ENCODE measurements at regions not wholly inside any gene's neighbourhood (a gene's known extent, or its start where the extent isn't known, plus 50 kb on each side); places are given as distances from the start of the nearest gene placed in this dataset.

DNA sequence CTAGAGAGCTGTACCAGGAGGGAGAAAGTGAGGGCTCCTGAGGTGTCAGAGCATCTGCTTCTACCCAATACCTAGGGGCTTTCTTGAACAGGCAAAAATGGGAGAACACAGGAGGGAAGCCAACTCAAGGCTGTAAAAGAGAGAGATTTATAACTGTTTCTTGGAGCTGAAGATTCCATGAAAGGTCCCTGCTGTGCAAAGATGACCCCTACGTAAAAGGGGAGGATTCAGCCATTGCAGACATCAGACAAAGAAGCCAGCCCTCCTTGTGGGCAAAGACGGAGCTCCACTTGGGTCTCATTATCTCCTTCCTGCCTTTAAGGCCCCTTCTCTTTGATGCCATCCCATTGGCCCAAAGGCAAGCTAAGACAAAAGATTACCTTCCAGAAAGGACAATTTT, 524.1 kb upstream of the CAMK1G start:
- TF ChIP-seq TCF12 (IDR thresholded peaks at IDR 0.05; ENCODE audit: low read depth) (no peak), CEBPB (IDR thresholded peaks at IDR 0.05) (no peak), FOXM1 (IDR thresholded peaks at IDR 0.05; ENCODE audit: borderline replicate concordance, low read depth) (no peak), TEAD4 (IDR thresholded peaks at IDR 0.05) (no peak), TAF1 (IDR thresholded peaks at IDR 0.05; ENCODE audit: low read depth) (no peak), ZBTB7A (IDR thresholded peaks at IDR 0.05; ENCODE audit: low read depth) (no peak), CREB1 (IDR thresholded peaks at IDR 0.05; ENCODE audit: low read depth) (no peak), YY1 (IDR thresholded peaks at IDR 0.05; ENCODE audit: low read depth) (no peak), NFIC (IDR thresholded peaks at IDR 0.05) (no peak), EGR1 (IDR thresholded peaks at IDR 0.05) (no peak), EP300 (IDR thresholded peaks at IDR 0.05; ENCODE audit: borderline replicate concordance) (no peak), RAD21 (IDR thresholded peaks at IDR 0.05; ENCODE audit: low read depth) (no peak)
- TF ChIP-seq, protein P1, sequence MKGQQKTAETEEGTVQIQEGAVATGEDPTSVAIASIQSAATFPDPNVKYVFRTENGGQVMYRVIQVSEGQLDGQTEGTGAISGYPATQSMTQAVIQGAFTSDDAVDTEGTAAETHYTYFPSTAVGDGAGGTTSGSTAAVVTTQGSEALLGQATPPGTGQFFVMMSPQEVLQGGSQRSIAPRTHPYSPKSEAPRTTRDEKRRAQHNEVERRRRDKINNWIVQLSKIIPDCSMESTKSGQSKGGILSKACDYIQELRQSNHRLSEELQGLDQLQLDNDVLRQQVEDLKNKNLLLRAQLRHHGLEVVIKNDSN (IDR thresholded peaks at IDR 0.05): no peak
- TF ChIP-seq, protein P2, sequence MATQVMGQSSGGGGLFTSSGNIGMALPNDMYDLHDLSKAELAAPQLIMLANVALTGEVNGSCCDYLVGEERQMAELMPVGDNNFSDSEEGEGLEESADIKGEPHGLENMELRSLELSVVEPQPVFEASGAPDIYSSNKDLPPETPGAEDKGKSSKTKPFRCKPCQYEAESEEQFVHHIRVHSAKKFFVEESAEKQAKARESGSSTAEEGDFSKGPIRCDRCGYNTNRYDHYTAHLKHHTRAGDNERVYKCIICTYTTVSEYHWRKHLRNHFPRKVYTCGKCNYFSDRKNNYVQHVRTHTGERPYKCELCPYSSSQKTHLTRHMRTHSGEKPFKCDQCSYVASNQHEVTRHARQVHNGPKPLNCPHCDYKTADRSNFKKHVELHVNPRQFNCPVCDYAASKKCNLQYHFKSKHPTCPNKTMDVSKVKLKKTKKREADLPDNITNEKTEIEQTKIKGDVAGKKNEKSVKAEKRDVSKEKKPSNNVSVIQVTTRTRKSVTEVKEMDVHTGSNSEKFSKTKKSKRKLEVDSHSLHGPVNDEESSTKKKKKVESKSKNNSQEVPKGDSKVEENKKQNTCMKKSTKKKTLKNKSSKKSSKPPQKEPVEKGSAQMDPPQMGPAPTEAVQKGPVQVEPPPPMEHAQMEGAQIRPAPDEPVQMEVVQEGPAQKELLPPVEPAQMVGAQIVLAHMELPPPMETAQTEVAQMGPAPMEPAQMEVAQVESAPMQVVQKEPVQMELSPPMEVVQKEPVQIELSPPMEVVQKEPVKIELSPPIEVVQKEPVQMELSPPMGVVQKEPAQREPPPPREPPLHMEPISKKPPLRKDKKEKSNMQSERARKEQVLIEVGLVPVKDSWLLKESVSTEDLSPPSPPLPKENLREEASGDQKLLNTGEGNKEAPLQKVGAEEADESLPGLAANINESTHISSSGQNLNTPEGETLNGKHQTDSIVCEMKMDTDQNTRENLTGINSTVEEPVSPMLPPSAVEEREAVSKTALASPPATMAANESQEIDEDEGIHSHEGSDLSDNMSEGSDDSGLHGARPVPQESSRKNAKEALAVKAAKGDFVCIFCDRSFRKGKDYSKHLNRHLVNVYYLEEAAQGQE (IDR thresholded peaks at IDR 0.05; ENCODE audit: low read depth): no peak
- TF ChIP-seq, protein P3, sequence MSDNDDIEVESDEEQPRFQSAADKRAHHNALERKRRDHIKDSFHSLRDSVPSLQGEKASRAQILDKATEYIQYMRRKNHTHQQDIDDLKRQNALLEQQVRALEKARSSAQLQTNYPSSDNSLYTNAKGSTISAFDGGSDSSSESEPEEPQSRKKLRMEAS (IDR thresholded peaks at IDR 0.05): no peak

DNA sequence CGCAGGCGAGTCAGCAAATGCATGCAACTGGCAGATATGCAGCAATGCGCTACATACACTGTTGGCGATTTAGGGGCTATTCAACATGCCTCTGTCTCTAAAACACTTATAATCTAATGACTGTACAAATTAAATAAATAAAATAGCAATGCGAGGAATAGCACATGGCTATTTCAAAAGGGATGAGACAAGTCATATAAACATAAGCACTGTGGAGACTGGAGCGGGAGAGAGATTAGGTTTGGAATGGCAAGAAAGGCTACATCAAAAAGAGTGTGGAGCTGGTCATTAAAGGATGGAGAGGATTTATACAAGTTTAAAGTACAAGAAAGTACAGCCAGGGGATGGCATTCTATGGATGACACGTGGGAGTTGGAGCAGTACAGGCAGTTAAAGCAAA, 523.5 kb upstream of the CAMK1G start:
- TF ChIP-seq ZBTB7A (IDR thresholded peaks at IDR 0.05; ENCODE audit: low read depth) (no peak), RAD21 (IDR thresholded peaks at IDR 0.05; ENCODE audit: low read depth) (no peak), EP300 (IDR thresholded peaks at IDR 0.05; ENCODE audit: borderline replicate concordance) (no peak), FOXM1 (IDR thresholded peaks at IDR 0.05; ENCODE audit: borderline replicate concordance, low read depth) (no peak), TAF1 (IDR thresholded peaks at IDR 0.05; ENCODE audit: low read depth) (no peak), YY1 (IDR thresholded peaks at IDR 0.05; ENCODE audit: low read depth) (no peak), NFIC (IDR thresholded peaks at IDR 0.05) (no peak), EGR1 (IDR thresholded peaks at IDR 0.05) (no peak), TEAD4 (IDR thresholded peaks at IDR 0.05) (no peak), CEBPB (IDR thresholded peaks at IDR 0.05) (no peak), TCF12 (IDR thresholded peaks at IDR 0.05; ENCODE audit: low read depth) (no peak), CREB1 (IDR thresholded peaks at IDR 0.05; ENCODE audit: low read depth) (no peak)
- TF ChIP-seq, protein P3 (IDR thresholded peaks at IDR 0.05): no peak
- TF ChIP-seq, protein P1 (IDR thresholded peaks at IDR 0.05): no peak
- TF ChIP-seq, protein P2 (IDR thresholded peaks at IDR 0.05; ENCODE audit: low read depth): no peak

DNA sequence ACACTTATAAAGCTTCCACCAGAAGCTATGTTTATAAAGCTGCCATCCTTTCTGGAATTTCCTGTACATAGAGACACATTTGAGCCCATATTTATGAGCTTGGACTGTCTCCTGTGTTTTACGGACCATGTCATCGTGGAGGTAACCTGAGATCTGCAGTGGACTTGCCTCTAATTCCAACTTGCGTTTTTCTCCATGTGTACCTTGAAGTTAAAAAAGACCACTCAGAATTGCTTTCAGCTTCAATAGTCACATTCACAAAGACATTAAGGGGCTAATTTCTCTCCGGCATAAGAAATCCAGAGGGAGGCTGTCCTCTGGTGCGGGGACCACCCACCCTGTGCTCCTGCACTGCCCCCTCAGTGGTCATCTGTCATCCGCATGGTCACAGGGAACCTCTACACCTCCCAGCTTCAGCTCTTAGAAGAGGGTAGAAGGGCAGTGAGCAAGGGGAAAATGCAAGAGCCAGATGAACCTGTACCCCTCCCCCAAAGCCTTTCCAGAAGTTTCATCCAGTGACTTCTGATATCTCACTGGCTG, 521.4 kb upstream of the CAMK1G start:
- no peak for TF ChIP-seq RAD21 (IDR thresholded peaks at IDR 0.05; ENCODE audit: low read depth)
- no peak for TF ChIP-seq ZBTB7A (IDR thresholded peaks at IDR 0.05; ENCODE audit: low read depth)
- no peak for TF ChIP-seq TCF12 (IDR thresholded peaks at IDR 0.05; ENCODE audit: low read depth)
- no peak for TF ChIP-seq TEAD4 (IDR thresholded peaks at IDR 0.05)
- no peak for TF ChIP-seq TAF1 (IDR thresholded peaks at IDR 0.05; ENCODE audit: low read depth)
- no peak for TF ChIP-seq NFIC (IDR thresholded peaks at IDR 0.05)

DNA sequence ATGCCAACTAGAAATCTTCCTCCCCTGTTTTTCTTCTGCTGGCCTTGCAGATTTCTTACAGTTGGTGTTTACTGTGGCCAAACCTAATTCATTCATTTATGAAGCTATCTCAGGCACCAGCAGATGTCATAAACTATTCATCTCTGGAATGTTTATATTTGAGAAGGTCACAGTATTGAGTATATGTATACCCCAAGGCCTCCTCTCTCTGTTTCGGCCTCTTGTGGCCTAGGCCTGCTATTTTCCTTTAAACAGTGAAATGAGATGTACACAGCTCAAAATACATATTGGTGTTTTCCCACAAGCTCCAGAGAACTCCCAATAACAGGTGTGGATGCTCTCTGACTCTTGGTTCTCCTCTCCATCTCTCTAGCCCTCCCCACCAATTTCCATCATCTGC, 520.7 kb upstream of the CAMK1G start:
- TF ChIP-seq, protein P1 (IDR thresholded peaks at IDR 0.05): no peak
- TF ChIP-seq CREB1 (IDR thresholded peaks at IDR 0.05; ENCODE audit: low read depth) (no peak), RAD21 (IDR thresholded peaks at IDR 0.05; ENCODE audit: low read depth) (no peak), FOXM1 (IDR thresholded peaks at IDR 0.05; ENCODE audit: borderline replicate concordance, low read depth) (no peak), EP300 (IDR thresholded peaks at IDR 0.05; ENCODE audit: borderline replicate concordance) (no peak), TEAD4 (IDR thresholded peaks at IDR 0.05) (no peak), YY1 (IDR thresholded peaks at IDR 0.05; ENCODE audit: low read depth) (no peak), TAF1 (IDR thresholded peaks at IDR 0.05; ENCODE audit: low read depth) (no peak), EGR1 (IDR thresholded peaks at IDR 0.05) (no peak), CEBPB (IDR thresholded peaks at IDR 0.05) (no peak), TCF12 (IDR thresholded peaks at IDR 0.05; ENCODE audit: low read depth) (no peak), ZBTB7A (IDR thresholded peaks at IDR 0.05; ENCODE audit: low read depth) (no peak), NFIC (IDR thresholded peaks at IDR 0.05) (no peak)
- TF ChIP-seq, protein P3 (IDR thresholded peaks at IDR 0.05): no peak
- TF ChIP-seq, protein P2 (IDR thresholded peaks at IDR 0.05; ENCODE audit: low read depth): no peak

Data from Ishikawa (cell line).